ENCODE measurements at regions not wholly inside any gene's neighbourhood (a gene's known extent, or its start where the extent isn't known, plus 50 kb on each side); places are given as distances from the start of the nearest gene placed in this dataset.

GRCh38 chr2:215598376-215598975, 162.6 kb upstream of the FN1 start:
- no peak for DNase-seq (ENCODE audit: low spot score)

- DNase-seq (ENCODE audit: low spot score), result no peak
These were observed 161.7 kb upstream of the FN1 start for GRCh38 chr2:215597577-215597976.

GRCh38 chr2:215594766-215595165, 158.9 kb upstream of the FN1 start:
- no peak for DNase-seq (ENCODE audit: low spot score)

DNA sequence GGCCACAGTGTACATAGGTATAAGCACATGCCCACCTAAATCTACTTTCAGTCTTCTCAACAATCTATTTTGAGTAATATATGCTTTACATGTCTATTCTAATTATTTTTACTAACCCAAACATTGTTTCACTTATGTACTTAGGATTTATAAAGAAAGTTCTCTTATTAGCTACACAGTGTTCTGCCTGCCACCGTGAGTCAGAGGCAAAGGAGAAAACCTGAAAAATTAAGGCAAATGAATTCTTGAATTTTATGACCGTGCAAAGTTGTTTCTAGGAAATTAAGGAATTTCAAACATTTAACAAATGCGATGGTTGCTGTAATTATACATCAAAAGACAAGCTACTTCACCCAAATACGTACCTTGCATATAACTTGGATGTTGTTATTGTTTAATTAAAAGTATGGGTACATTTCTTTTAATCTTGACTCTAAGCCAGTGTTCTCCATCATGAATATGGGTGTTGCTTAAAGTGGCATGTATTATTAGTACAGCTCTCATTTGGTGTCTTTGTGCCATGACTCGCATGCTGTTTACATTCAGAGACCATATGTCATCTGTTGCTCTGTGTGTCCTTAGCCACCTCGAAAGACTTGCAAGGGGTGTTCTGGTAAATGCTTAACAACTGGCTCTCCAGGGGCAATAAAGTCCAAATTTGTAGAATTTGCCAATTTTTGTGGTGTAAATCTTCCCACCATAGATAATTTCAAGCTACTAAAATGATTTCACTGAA, 154.3 kb upstream of the FN1 start:
- DNase-seq (ENCODE audit: low spot score), result no peak

GRCh38 chr2:215583881-215584280, 148.0 kb upstream of the FN1 start:
- DNase-seq (ENCODE audit: low spot score), result no peak

DNA sequence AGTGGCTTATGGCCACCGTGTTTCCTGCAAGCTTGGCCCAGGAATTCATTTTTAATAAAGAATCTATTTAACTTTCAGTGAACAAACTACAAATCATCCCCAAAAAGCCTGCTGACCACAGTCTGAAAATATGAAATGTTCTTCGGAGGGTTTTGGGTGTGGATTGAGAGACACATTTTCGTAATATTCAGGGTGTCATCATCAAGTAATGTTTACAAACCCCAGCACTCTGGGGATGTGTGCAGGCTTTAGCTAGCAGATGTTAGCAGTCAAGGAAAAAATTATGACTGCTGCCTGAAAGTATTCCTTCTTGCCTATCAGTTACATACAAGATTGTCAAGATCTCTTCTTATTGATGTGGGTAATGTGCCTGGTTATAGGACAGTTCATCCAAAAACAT, 143.9 kb upstream of the FN1 start:
- no peak for DNase-seq (ENCODE audit: low spot score)

DNA sequence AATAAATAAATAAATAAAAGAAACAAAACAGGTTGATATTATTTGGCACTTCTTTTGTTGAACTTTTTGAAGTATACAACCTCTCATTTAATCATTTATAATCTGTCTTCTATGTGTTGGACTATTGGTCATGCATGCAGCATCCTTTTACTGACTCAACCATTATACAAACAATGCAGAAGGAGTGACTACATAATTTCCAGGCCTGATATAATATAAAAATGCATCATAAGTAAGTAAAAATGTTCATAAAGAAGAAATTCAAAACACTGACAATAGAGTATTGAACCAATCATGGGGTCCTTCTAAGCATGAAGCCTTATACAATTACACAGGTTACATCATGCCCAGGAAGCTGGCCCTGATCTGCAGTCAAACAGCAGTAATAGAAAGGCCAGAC, 141.5 kb upstream of the FN1 start:
- DNase-seq (ENCODE audit: low spot score), result no peak

- DNase-seq (ENCODE audit: low spot score), result no peak
These were observed 140.7 kb upstream of the FN1 start for GRCh38 chr2:215576572-215576971.

GRCh38 chr2:215573496-215573895, 137.6 kb upstream of the FN1 start:
- no peak for DNase-seq (ENCODE audit: low spot score)

DNA sequence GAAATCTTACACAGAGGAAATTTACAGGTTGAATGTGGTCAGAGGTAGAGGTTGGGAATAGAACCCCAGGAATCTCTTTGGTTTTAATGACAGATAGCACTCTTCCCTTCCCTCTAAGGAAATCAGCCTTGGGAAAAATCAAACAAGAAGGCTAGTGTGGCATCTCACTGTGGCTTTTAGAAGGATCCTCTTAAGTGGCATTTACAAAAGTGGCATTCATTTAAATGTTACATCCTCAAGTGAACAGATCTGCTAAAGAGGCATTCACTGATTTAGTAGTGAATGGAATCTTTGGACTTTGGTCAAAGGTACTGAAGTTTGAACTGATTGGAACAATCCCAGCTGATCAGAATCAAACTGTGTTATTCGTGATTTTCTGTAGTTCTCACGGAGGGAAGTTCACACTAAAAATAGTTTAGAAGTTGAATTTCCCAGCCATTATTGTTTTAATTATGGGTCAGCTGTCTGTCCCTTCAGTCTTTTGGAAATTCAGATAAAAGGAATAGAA, 136.5 kb upstream of the FN1 start:
- no peak for DNase-seq (ENCODE audit: low spot score)

GRCh38 chr2:215571689-215572088, 135.8 kb upstream of the FN1 start:
- no peak for DNase-seq (ENCODE audit: low spot score)

DNA sequence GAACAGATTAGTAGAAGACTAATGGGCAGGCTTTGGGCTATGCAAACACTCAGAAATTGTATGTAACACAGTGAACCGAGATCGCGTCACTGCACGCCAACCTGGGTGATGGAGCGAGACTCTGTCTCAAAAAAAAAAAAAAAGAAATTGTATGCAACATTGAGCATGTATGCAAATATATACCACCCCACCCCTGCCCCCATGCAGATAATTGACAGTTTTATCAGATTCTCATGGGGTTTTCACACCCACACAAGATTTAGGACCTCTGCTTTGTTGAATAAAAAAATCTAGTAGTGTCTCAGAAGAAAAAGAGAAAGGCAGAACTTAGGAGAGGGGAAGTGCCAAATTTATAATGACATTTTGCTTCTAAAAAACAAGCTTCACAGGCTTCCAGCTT, 131.6 kb upstream of the FN1 start:
- peak; percentile 13 for DNase-seq (ENCODE audit: low spot score)

- DNase-seq (ENCODE audit: low spot score), result no peak
These were observed 130.0 kb upstream of the FN1 start for GRCh38 chr2:215565897-215566296.

- DNase-seq (ENCODE audit: low spot score), result no peak
These were observed 121.8 kb upstream of the FN1 start for GRCh38 chr2:215557701-215558100.

GRCh38 chr2:215556979-215557378, 121.1 kb upstream of the FN1 start:
- DNase-seq (ENCODE audit: low spot score), result no peak

GRCh38 chr2:215554689-215555498, 119.0 kb upstream of the FN1 start:
- no peak for DNase-seq (ENCODE audit: low spot score)

DNA sequence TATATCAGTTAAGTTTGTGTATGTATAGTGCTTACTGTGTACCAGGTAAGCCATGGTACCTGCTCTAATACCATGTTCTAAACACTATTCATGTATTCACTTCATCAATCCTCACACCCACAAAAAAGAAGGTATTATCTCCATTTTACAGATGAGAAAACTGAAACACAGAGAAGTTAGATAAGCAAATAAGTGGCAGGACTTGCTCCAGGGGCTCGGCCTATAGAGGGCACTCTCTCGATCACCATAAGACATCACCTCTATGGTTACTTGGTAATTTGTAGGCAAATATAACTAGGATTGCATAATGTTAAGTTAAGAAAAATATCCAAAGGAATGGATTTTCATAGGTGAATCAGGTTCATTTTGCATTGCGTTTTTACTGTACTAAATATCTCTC, 118.1 kb upstream of the FN1 start:
- no peak for DNase-seq (ENCODE audit: low spot score)

- DNase-seq (ENCODE audit: low spot score), result no peak
These were observed 116.3 kb upstream of the FN1 start for GRCh38 chr2:215552144-215552580.

DNA sequence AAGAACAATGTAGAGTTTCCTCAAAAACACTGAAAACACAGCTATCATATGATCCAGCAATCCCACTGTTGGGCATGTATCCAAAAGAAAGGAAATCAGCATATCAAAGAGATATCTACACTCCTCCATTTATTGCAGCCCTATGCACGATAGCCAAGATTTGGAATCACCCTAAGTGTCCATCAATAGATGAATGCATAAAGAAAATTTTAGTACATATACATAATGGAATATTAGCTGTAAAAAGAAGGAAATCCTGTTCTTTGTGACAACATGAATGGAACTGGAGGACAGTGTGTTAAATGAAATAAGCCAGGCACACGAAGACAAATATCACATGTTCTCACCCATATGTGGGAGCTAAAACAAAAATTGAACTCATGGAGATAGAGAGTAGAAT, 114.5 kb upstream of the FN1 start:
- DNase-seq (ENCODE audit: low spot score), result no peak

- no peak for DNase-seq (ENCODE audit: low spot score)
These were observed 112.8 kb upstream of the FN1 start for GRCh38 chr2:215548714-215549113.

GRCh38 chr2:215542690-215543089, 106.8 kb upstream of the FN1 start:
- no peak for DNase-seq (ENCODE audit: low spot score)

DNA sequence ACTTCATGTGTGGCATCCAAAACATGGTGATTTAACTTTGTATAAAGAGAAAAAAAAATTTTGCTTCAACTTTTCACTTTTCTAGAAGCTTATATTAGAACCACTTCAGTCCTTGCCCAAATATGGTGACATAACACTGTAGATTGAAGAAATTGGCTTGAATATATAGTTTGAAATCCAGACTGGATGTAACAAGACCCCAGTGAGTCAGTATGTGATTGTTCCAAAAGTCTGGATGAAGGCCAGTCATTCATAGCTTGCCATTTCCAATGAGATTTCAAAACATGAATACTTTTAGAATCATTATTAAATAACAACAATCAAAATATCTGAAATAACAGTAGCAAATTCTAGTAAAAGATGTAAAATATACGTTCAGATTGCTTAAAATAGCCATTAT, 104.8 kb upstream of the FN1 start:
- DNase-seq (ENCODE audit: low spot score), result no peak

GRCh38 chr2:215537611-215538010, 101.7 kb upstream of the FN1 start:
- DNase-seq (ENCODE audit: low spot score), result no peak
